Osteoblast (primary cell): ENCODE measurements at regions not wholly inside any gene's neighbourhood (a gene's known extent, or its start where the extent isn't known, plus 50 kb on each side); places are given as distances from the start of the nearest gene placed in this dataset.
A peak's percentile ranks its signal among the peaks of the same experiment; 100 is the strongest.
"Not testable (repeated sequence)": the region's sequence is repeated elsewhere in the genome, so short reads cannot be mapped to it uniquely, and the experiment has no call there.

Experiments
- DNase-seq: peaks from one replicate; pipeline ENCODE4 v3.0.0; 2011; ENCODE audit warnings: low spot score, mixed read lengths; ENCODE audit not compliant: insufficient read length; ENCODE audit errors: missing footprints
- H2AFZ ChIP-seq: 2 replicates; pipeline ENCODE4 v1.6.0; 2011; ENCODE audit warnings: mild to moderate bottlenecking, low read length
- H3K27ac ChIP-seq: 2 replicates; pipeline ENCODE4 v1.5.1; 2011; ENCODE audit warnings: mild to moderate bottlenecking, low read depth, low read length, moderate library complexity
- H3K27me3 ChIP-seq: 2 replicates; pipeline ENCODE4 v1.6.0; 2012; ENCODE audit warnings: mild to moderate bottlenecking, control low read depth, inconsistent platforms, low read length, moderate library complexity; ENCODE audit not compliant: insufficient read depth
- H3K36me3 ChIP-seq: 2 replicates; pipeline ENCODE4 v1.5.1; 2011; ENCODE audit warnings: mild to moderate bottlenecking, low read length, control low read depth, moderate library complexity; ENCODE audit not compliant: insufficient read depth
- H3K4me1 ChIP-seq: 2 replicates; pipeline ENCODE4 v1.5.1; 2011; ENCODE audit warnings: mild to moderate bottlenecking, low read length, control low read depth, moderate library complexity; ENCODE audit not compliant: insufficient read depth
- H3K4me2 ChIP-seq: 2 replicates; pipeline ENCODE4 v1.6.0; 2011; ENCODE audit warnings: mild to moderate bottlenecking, low read length; ENCODE audit not compliant: insufficient read depth
- H3K4me3 ChIP-seq: fragments of 200-600 bp; sonication (generic); 3 replicates; pipeline ENCODE4 v1.5.1; 2012; ENCODE audit warnings: mild to moderate bottlenecking, low read length, inconsistent platforms; ENCODE audit not compliant: insufficient read depth
- H3K79me2 ChIP-seq: 2 replicates; pipeline ENCODE4 v1.6.0; 2012; ENCODE audit warnings: mild to moderate bottlenecking, low read length, control low read depth, inconsistent platforms; ENCODE audit not compliant: insufficient read depth
- H3K9me3 ChIP-seq: 2 replicates; pipeline ENCODE4 v1.5.1; 2011; ENCODE audit warnings: low read depth, low read length, control low read depth
- H4K20me1 ChIP-seq: 2 replicates; pipeline ENCODE4 v1.6.0; 2012; ENCODE audit warnings: mild to moderate bottlenecking, low read length, control low read depth; ENCODE audit not compliant: insufficient read depth
- TF ChIP-seq, protein P1 (sequence below): IDR thresholded peaks from 2 replicates; pipeline ENCODE4 v1.5.1; 2011; ENCODE audit warnings: mild to moderate bottlenecking, low read depth, low read length, moderate library complexity; ENCODE audit errors: extremely low read depth

GRCh38 chr7:121498816-121499215 lies 102.7 kb upstream of the FAM3C start:
- Histone ChIP-seq H3K4me1 (peaks cover 18% of the 10 kb centered on the region), H3K27me3 (no peaks in the 10 kb centered on the region), H4K20me1 (no peaks in the 10 kb centered on the region), H3K27ac (no peak overlapping the region), H3K4me3 (no peak overlapping the region), H3K79me2 (no peaks in the 10 kb centered on the region), H3K36me3 (no peaks in the 10 kb centered on the region), H3K4me2 (no peak overlapping the region), H2AFZ (no peak overlapping the region), H3K9me3 (no peaks in the 10 kb centered on the region)
- TF ChIP-seq, protein P1, sequence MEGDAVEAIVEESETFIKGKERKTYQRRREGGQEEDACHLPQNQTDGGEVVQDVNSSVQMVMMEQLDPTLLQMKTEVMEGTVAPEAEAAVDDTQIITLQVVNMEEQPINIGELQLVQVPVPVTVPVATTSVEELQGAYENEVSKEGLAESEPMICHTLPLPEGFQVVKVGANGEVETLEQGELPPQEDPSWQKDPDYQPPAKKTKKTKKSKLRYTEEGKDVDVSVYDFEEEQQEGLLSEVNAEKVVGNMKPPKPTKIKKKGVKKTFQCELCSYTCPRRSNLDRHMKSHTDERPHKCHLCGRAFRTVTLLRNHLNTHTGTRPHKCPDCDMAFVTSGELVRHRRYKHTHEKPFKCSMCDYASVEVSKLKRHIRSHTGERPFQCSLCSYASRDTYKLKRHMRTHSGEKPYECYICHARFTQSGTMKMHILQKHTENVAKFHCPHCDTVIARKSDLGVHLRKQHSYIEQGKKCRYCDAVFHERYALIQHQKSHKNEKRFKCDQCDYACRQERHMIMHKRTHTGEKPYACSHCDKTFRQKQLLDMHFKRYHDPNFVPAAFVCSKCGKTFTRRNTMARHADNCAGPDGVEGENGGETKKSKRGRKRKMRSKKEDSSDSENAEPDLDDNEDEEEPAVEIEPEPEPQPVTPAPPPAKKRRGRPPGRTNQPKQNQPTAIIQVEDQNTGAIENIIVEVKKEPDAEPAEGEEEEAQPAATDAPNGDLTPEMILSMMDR = no peak
- DNase-seq = no peak

DNA sequence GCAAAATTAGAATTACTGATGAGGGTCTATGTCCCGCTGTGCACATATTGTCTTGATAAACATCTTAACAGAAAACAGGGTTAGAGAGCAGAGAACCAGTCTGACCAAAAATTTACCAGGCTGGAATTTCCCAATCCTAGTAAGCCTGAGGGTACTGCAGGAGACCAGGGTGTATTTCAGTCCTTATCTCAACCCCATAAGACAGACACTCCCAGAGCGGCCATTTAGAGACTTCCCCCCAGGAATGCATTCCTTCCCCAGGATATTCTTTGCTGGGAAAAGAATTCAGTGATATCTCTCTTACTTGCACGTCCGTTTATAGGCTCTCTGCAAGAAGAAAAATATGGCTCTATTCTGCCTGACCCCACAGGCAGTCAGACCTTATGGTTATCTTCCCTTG lies 101.4 kb upstream of the FAM3C start:
- H3K27ac ChIP-seq, H3K4me3 ChIP-seq, H3K79me2 ChIP-seq, H3K9me3 ChIP-seq, H3K27me3 ChIP-seq, H3K36me3 ChIP-seq, H4K20me1 ChIP-seq, H3K4me2 ChIP-seq, DNase-seq, H2AFZ ChIP-seq: not testable (repeated sequence)
- H3K4me1 ChIP-seq = peaks cover 18% of the 10 kb centered on the region

DNA sequence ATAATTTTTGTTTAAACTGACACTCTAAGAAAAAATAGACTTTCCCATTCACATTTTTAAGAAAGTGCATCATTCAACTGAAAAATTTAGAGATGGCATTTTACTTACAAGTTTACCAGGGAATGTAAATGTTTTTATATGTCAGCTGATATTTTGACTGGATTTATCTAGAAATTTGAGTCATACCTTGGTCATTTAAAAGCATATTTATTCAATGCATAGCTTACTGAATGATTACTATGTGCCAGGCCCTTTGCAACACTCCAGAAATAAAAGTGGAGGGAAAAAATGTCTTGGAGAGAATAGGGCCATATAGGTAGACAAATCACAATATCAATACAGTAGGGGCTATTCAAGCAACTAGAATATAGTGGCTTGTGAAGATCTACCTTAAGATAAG lies 98.4 kb upstream of the FAM3C start:
- no peaks in the 10 kb centered on the region for H3K27me3 ChIP-seq
- no peaks in the 10 kb centered on the region for H3K9me3 ChIP-seq
- H3K79me2 ChIP-seq = no peaks in the 10 kb centered on the region
- H2AFZ ChIP-seq = peak overlapping the region; percentile 9
- H3K4me1 ChIP-seq = peaks cover 18% of the 10 kb centered on the region
- peak overlapping the region; percentile 38 for H3K4me2 ChIP-seq
- H4K20me1 ChIP-seq = no peaks in the 10 kb centered on the region
- H3K36me3 ChIP-seq = no peaks in the 10 kb centered on the region
- TF ChIP-seq, protein P1 = no peak
- no peak overlapping the region for H3K4me3 ChIP-seq
- H3K27ac ChIP-seq = peak overlapping the region; percentile 46
- DNase-seq = no peak

DNA sequence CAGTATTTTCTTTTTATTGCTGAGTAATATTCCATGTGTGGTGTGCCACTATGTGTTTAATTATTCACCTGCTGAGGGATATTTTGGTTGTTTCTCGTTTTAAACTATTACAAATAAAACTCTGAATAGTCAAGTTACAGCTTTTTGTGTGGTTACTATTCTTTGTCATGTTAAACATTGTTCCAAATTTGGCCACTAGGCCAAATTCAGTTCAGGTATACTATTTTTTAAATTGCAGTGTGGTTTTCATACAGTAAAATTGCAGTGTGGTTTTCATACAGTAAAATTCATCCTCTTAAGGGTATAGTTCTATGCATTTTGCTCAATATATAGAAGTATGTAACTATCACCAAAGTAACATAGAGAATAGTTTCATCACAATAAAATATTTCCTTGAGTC lies 97.4 kb upstream of the FAM3C start:
- TF ChIP-seq, protein P1 = no peak
- no peak overlapping the region for H3K4me2 ChIP-seq
- H3K27me3 ChIP-seq = no peaks in the 10 kb centered on the region
- H3K27ac ChIP-seq = no peak overlapping the region
- DNase-seq = no peak
- H3K79me2 ChIP-seq = no peaks in the 10 kb centered on the region
- H4K20me1 ChIP-seq = no peaks in the 10 kb centered on the region
- no peak overlapping the region for H3K4me3 ChIP-seq
- peaks cover 18% of the 10 kb centered on the region for H3K4me1 ChIP-seq
- no peaks in the 10 kb centered on the region for H3K9me3 ChIP-seq
- no peak overlapping the region for H2AFZ ChIP-seq
- no peaks in the 10 kb centered on the region for H3K36me3 ChIP-seq
